ENCODE measurements at regions not wholly inside any gene's neighbourhood (a gene's known extent, or its start where the extent isn't known, plus 50 kb on each side); places are given as distances from the start of the nearest gene placed in this dataset.
"Not testable (repeated sequence)": the region's sequence is repeated elsewhere in the genome, so short reads cannot be mapped to it uniquely, and the experiment has no call there.

DNA sequence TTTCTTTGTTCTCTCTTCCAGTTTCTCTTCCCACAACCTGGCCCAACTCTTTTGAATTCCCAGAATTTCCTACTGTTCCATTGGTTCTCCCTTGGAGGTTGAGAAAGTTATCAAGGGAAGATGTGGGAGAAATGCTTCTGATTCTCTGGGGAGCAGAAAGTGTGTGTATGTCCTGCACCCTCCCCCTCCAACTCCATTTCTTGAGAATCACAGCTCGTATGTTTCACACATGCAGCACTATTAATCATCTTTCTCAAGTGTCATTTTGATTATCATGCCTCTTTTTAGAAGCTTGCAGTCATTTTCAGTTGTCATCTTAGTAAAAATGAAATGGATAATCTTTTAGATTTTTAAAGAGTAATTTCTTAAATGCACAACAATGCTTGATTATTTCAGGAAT lies 296.8 kb upstream of the SLC39A10 start:
- no peak for DNase-seq (ENCODE audit: low read depth in 1 of 2, low spot score in 1 of 2)

DNA sequence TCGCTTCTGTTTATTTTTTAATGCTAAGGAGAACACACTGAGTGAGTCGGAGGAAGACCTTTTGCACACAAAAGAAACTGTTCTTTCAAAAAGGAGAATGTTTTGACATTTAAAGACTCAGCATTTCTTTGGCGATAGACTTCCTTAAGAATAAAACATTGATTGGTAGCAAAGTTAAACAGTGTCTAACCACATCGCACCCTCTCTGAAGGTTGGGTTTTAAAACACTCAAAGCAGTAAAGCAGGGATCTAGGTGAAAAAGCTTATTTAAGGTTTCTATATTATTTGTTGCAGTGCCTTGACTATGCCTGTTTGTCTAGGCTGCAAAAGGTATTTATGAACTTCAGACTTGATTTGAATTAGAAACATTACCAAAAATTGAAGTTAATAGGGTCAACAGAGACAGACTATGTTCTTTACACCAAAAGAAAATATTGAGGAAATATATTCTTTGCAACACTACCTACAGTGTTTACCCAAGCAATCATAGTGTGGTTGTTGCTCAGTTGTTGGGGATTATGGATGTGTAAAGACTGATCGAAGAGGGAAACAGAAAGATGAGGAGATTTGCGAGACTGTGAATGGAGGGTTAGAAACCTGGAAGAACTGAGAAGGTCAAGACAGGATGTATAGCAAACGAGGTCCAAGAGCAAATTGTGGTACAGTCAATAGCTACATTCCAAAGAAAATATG lies 297.8 kb upstream of the SLC39A10 start:
- no peak for DNase-seq (ENCODE audit: low read depth in 1 of 2, low spot score in 1 of 2)

DNA sequence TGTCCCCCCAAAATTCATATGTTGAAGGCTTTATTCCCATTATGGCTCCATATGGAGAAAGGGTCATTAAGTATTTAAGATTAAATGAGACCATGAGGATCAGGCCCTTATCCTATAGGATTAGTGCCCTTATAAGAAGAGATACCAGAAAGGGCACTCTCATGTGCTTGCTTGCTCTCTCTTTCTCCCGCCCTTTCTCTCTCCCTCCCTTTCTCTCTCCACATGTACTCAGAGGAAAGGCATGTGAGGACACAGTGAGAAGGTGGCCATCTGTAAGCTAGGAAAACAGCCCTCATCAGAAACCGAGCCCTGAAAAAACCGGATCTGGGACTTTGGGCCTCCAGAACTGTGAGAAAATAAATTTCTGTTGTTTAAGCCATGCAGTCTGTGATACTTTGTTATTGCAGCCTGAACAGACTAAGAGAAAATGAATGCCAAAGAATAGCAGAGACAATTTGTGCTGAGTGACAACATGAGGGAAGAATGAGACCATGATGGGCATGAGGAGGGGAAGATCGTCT lies 300.0 kb upstream of the SLC39A10 start:
- DNase-seq (ENCODE audit: low read depth in 1 of 2, low spot score in 1 of 2): no peak

DNA sequence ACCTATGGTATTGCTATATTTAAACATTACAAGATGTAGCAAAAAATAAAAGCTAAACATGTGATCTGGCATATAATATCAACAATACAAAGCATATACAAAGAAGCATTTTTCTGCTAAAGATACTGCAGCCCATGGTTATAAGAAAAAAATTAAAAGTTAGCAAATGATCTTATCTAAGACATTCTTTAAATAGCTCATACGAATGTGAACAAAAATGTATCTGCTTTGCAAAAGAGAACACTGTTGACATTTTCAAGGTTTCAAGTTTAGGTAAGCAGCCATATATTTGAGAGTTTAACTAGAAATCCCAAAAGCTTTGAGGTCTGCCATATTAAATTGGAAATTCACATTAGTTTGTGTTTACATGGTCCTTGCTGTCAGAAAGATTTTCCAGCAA lies 301.0 kb upstream of the SLC39A10 start:
- no peak for DNase-seq (ENCODE audit: low read depth in 1 of 2, low spot score in 1 of 2)

DNA sequence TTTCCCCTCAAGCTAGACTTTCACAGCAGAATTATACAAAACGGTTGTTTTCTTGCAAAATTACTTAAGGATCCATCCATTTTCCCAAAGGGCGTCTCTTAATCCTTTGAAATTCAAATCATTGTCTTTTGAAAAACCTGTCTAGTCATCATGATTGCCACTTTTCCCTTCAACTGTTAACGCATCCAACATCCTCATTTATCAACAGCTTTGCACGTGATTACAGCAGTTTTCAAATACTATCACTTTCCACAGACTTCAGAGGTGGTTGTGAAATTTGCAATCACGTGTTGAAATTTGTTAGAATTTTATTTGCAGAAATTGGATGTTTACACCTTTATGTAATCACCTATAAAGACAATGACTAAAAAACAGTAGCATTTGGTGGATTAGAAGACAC lies 304.4 kb upstream of the SLC39A10 start:
- DNase-seq (ENCODE audit: low read depth in 1 of 2, low spot score in 1 of 2): no peak

DNA sequence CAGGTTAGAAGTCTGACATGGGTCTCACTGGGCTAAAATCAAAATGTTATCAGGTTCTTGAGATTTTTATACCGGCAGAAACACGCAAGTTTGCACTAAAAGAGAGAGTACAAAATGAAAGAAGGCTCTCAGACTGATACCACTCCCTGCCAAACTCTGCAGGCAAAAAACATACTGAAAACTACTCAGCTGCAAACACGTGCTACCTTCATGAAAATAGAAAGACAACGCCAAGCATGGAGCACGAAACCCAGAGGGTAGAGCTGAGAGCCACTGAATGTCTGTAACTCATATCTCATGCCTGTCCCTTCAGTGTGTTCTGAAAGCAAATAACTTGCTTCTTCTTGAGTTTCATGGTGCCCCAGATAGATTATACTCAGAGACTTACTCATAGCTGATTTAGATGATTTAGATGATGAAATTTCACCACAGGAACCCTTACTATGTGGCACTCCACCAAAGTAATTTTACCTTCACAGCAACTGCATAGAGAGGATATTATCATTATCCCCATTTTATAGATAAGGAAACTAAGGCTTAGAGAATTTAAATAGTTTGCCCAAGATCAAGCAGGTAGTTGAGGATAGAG lies 313.0 kb upstream of the SLC39A10 start:
- DNase-seq (ENCODE audit: low read depth in 1 of 2, low spot score in 1 of 2): no peak

DNA sequence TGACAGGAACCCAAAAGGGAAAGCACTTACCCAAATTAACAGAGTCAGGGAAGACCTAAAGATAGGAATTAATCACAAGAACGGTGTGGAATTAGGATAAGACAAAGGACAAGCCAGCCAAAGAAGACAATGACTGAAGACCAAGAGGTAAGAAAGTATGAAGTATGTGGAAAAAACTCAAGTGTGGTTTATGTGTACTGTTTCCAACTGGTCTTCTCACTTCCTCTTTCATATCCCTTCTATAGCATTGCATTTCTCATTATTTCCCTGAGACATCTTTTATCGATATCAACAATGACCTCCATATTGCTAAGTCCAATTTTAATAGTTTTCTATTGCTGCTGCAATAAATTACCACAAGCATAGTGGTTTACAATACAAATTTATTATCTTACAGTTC lies 313.5 kb upstream of the SLC39A10 start:
- no peak for DNase-seq (ENCODE audit: low read depth in 1 of 2, low spot score in 1 of 2)

DNA sequence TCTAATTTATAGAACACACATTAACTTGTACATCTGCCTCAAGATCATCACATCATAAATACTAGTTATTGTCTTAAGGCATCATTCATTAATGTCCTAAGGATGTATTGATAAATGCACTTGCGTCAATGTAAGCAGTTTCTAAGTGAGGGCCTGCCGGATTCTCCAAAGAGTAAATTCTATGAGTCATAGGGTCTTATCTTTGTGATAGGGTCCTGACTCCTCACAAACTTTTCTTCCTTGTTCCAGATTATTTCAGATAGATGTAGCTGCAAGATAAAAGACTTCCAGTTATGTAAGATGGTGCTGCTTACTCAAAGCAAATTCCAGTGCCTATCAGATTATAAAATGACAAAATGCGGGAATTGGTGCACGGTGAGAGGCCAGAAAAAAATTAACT lies 315.0 kb upstream of the SLC39A10 start:
- no peak for DNase-seq (ENCODE audit: low read depth in 1 of 2, low spot score in 1 of 2)

DNA sequence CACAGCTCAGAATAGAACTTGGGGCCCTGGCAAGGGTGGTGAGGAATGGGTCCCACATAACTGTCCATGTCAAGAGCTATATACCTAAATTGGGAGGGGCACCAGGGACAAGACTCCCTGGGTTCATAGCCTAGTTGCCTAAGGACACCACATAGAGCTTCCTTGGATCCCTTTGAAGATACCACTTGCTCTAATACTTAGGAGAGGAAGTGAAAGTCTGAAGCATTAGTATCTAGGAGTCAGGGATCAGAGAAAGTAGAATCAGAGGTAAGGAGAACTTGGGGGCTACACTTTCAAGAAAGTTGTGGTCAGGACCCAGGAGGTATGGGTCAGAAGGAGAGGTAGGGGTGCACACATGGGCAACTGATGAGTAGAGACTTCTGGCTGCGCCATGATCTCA lies 318.2 kb upstream of the SLC39A10 start:
- no peak for DNase-seq (ENCODE audit: low read depth in 1 of 2, low spot score in 1 of 2)

DNA sequence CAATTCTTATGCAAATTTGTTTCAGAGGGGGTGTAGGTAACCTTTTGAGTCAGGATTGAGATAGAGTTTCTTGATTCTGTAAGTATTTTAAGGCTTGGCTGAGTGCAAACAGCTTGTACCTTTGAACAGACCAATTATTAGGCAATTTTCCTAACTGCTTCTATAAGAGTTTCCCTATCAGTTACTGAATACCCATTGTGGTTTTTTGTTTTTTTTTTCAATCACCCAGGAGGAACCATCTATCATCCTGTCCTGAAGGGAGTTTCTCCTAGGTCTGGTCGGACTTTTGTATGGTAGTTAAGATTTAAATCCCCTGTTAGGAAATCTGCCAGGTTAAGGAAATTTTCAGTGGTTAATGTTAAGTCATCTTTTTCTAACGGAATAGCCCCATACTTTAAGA lies 319.4 kb upstream of the SLC39A10 start:
- no peak for DNase-seq (ENCODE audit: low read depth in 1 of 2, low spot score in 1 of 2)

DNA sequence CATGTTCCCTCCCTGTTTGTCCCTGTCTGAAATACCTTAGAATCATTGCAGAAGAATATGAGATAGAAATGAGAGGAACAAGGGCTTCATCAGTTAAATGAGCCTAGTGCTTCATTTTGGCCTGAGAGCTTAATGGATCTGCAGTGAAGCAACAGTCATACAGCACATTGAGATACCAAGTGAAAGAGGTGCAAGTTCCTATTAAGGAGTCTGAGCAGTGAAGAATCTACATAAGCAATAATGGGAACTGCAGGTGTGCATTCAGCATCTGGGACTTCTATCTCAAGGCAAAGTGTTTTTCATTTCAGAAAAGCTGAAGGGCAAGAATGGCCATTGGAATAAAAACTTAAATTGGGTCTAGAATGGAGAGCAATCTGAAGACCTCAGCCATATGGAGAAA lies 323.2 kb upstream of the SLC39A10 start:
- no peak for DNase-seq (ENCODE audit: low read depth in 1 of 2, low spot score in 1 of 2)

DNA sequence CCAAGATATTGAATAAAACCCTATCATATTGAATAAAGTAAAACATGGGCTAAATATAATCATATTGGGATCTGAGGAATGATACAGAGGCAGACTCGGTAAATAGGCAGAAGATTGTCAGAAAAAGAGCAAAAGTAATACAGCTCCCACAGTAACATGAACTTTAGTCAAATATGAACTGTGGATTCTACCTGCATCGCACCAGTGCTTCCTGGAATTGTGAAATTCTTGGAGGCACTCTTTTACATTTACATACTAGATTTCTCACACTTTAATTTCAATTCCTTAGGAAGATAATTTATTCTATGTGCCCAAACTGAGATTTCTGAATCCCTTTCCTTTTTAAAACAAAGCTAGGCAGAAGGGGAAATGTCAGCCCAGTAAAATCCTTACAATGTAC lies 325.1 kb upstream of the SLC39A10 start:
- no peak for DNase-seq (ENCODE audit: low read depth in 1 of 2, low spot score in 1 of 2)

DNA sequence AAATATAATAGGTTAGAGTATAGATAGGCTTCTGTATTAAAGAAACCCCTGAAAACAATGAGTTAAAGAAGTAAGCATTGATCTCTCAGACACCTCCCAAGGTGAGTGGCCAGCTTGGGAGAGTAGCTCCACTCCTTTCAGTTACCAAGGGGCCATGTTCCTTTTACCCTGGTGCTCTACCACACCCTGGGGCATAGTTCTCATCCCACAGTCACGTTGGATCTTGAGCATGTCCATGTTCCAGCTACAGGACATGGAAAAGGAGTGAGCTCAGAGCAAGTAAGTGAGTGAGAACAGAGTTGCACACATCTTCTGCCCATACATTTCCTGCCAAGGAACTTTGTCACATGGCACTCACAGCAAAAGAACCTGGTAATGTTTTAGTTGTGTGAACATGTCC lies 325.9 kb upstream of the SLC39A10 start:
- DNase-seq (ENCODE audit: low read depth in 1 of 2, low spot score in 1 of 2): no peak

DNA sequence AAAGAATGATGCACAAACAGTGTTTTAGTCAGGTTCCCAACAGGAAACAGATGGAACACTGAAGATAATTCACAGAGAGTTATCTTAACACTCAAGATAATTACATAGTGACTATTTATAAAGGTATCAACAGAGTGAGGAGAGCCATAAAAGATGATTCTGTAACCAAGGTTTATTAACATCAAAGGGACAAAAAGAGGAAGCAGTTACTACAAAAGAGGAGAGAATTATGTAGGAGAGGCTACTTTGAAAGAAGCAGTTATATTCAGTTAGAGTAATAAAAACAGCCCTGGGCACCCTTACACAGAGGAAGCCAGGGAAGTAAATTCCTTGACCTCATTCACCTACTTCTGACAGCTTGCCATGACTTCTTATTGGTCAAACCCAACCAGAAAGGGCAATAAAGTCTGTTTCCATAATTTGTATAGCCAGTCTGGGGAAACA lies 326.5 kb upstream of the SLC39A10 start:
- DNase-seq (ENCODE audit: low read depth in 1 of 2, low spot score in 1 of 2): no peak

DNA sequence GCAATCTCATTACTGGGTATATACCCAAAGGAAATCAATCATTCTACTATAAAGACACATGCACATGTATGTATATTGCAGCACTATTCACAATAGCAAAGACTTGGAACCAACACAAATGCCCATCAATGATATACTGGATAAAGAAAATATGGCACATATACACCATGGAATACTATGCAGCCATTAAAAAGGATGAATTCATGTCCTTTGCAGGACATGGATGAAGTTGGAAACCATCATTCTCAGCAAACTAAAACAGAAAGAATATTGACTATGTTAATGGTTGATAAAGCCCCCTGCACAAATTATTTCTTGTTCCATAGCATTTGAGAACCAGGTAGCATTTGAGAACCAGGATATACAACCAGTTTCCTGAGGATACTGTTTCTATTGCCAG lies 327.2 kb upstream of the SLC39A10 start:
- DNase-seq (ENCODE audit: low read depth in 1 of 2, low spot score in 1 of 2): not testable (repeated sequence)

DNA sequence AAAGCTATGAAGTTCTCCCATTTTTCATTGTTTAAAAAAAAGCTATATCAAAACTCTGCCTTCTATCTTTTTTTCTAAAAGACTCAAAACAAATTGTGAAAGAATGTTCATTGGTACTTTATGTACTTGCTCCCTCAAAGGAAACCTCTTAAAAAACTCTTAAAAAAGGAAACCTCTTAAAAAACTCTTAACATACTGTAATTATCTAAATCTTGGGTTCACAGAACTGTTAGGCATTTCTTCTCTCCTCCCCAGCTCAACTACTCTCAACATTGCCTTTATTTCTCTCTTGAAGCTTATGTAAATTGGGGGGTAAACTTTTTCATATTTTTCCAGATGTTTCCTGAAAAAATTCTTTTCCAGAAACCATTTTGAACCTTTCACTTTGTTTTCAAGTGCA lies 330.5 kb upstream of the SLC39A10 start:
- DNase-seq (ENCODE audit: low read depth in 1 of 2, low spot score in 1 of 2): no peak

DNA sequence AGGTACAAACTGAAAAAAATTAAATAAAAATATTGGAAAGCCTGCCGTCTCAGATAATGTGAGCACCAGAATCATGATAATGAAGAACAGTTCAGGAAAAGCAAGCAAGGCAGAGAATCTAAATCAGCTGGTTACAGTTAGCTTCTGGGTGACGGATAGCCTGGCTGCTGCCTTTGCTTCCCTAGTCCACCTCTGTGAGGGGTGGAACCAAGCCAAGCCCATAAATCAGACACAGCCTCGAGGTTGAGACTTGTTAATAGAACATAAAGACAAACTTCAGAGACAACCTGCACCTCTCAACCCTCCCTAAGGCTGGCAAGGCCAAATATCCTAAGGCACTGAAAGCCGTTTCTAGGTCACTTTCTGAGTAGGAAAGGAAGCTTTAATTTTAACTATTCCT lies 334.7 kb upstream of the SLC39A10 start:
- DNase-seq (ENCODE audit: low read depth in 1 of 2, low spot score in 1 of 2): no peak

DNA sequence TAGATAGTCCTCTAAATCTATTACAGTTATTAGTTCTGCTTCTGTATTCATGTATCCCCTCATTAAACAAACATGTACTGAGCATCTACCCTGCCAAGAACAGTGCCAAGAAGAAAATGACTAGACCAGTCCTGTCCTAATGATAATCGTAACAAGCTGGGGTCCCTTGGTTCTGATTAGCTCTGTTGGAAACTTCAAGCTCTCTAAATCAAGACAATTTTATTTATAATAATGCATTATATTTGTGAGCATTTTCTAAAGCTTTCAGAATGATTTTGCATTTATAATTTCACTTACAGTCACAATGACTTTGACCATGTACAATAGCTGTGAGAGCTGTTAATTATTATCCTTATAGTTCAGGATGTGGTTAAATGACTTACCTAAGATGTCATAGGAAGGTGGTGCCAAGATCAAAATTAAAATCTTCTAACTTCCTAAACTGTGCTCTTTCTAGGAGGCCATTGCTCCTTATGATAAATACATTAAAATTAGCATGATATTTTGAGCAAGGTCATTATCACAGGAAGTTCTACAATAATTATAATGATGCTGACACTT lies 336.5 kb upstream of the SLC39A10 start:
- DNase-seq (ENCODE audit: low read depth in 1 of 2, low spot score in 1 of 2): no peak

DNA sequence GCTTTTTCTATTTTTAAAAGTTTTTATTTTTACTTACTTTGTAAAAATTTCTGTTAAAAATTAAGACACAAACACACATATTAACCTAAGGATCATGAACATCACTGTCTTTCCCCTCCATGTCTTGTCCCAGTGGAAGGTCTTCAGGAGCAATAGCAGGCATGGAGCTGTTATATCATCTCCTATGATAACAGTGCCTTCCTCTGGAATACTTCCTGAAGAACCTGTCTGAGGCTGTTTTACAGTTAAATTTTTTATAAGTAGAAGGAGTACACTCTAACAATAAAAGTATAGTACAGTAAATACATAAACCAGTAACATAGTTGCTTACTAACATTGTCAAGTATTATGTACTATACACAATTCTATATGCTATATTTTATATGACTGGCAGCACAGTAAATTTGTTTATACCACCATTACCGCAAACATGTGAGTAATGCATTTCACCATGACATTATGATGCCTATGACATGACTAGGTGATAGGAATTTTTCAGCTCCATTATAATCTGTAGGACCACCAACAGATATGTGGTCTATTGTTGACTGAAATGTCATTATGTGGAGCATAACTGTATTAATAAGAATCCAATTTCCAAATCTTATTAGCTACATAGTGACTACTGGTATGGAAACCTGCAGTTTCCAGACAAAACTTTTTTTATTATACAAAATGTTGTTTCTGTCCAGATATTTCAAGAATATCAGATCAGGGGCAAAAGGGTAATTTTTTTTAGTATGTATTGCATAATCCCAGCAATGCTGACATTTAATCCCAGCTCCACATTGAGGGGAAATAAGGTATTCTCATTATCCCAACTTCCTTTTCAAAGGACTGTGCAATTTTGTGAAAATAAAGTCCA lies 337.2 kb upstream of the SLC39A10 start:
- DNase-seq (ENCODE audit: low read depth in 1 of 2, low spot score in 1 of 2): no peak

DNA sequence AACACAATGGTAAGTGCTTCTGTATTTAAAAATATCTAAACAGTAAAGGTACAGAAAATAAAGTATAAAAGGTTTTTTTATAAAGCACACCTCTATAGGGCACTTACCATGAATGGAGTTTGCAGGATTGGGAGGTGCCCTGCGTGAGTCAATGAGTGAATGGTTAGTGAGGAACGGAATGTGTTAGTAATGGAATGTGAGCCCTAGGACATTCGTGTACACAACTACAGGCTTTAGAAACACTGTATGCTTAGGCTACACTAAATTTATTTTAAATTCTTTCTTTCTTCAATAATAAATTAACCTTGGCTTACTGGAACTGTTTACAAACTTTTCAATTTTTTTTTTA lies 337.9 kb upstream of the SLC39A10 start:
- no peak for DNase-seq (ENCODE audit: low read depth in 1 of 2, low spot score in 1 of 2)

DNA sequence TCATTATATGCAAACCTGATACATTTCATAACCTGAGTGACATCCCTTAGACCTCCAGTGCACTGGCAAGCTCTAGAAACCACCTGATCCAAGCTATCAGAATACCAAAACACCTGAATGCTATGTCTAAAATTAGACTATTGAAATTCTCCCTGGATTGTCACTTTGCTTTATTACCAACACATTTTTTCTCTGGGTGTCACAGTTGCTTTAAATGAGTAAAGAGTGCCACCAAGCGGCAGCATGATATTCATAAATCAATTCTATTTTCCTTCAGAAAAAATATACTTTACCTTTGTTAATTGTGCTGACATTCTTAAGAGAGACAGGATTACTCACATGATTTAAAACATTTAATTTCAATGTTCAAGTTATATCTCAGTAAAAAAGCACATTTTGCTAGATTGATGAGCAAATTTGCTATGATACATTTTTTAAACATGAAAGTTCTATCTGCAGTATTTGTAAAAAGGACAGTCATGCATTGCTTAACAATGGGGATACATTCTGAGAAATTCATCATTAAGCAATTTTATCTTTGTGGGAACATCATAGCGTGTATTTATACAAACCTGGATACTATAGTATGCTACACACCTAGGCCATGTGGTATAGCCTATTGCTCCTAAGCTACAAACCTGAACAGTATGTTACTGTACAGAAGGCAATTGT lies 338.4 kb upstream of the SLC39A10 start:
- no peak for DNase-seq (ENCODE audit: low read depth in 1 of 2, low spot score in 1 of 2)
